ENCODE measurements at regions not wholly inside any gene's neighbourhood (a gene's known extent, or its start where the extent isn't known, plus 50 kb on each side); places are given as distances from the start of the nearest gene placed in this dataset.

GRCh38 chr3:167188592-167188991, 191.5 kb downstream of the ZBBX start:
- DNase-seq (ENCODE audit: low read depth): no peak
- TF ChIP-seq CTCF (conservative IDR thresholded peaks at IDR 0.05; ENCODE audit: low read depth, low read length): no peak

DNA sequence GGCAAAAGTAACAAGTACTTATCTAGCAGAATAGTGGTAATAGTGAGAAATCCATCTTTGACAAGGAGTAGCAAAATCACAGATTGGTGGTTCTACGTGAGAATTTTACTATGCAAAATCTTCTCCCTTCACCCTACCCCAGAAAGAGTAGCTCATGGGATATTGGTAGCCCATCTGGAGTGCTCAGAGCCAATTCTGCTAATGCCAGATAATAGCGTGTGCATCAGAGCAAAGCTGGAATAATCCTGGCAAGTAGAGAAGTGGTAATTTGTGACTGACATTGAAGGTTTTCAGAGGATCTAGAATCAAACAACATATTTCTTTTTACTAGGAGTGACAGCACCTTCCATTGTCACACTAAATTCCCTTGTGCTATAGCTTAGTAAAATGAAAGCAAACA, 192.9 kb downstream of the ZBBX start:
- no peak overlapping the region for H3K4me3 ChIP-seq (ENCODE audit: low read length)
- TF ChIP-seq CTCF (conservative IDR thresholded peaks at IDR 0.05; ENCODE audit: low read depth, low read length): no peak
- DNase-seq (ENCODE audit: low read depth): no peak

More at GRCh38 chr3:167188592-167188991, 191.5 kb downstream of the ZBBX start:
- H3K4me3 ChIP-seq (ENCODE audit: low read length): no peak overlapping the region

- TF ChIP-seq CTCF (conservative IDR thresholded peaks at IDR 0.05; ENCODE audit: low read depth, low read length): peak; percentile 2
- DNase-seq (ENCODE audit: low read depth): no peak
- no peak overlapping the region for H3K4me3 ChIP-seq (ENCODE audit: low read length)
Observed at GRCh38 chr3:167184511-167184910, 195.6 kb downstream of the ZBBX start.

GRCh38 chr3:167172377-167172776, 207.7 kb downstream of the ZBBX start:
- H3K4me3 ChIP-seq (ENCODE audit: low read length): no peak overlapping the region
- DNase-seq (ENCODE audit: low read depth): no peak
- TF ChIP-seq CTCF (conservative IDR thresholded peaks at IDR 0.05; ENCODE audit: low read depth, low read length): no peak

DNA sequence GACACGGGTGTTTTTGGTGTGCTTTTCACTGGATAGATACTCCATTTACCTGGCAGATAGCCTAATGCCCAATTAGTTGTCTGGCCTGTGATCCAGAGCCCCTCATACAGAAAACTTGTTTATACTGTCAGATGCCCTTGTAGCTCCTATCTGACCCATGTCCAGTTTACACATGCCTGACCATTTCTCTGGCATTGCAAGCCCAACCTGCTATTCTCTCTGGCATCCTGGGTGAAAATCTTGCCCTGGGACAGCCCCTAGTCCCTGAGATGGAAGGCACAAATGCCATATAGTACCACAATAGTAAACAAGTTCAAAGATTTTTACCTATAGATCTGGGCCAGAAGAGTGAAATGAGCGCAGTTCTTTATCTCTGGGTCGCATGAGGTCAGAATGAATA, 212.6 kb downstream of the ZBBX start:
- no peak overlapping the region for H3K4me3 ChIP-seq (ENCODE audit: low read length)
- DNase-seq (ENCODE audit: low read depth): no peak
- TF ChIP-seq CTCF (conservative IDR thresholded peaks at IDR 0.05; ENCODE audit: low read depth, low read length): no peak

GRCh38 chr3:167166594-167167253, 213.4 kb downstream of the ZBBX start:
- H3K4me3 ChIP-seq (ENCODE audit: low read length): no peak overlapping the region
- DNase-seq (ENCODE audit: low read depth): peak; percentile 43
- no peak for TF ChIP-seq CTCF (conservative IDR thresholded peaks at IDR 0.05; ENCODE audit: low read depth, low read length)

- no peak for DNase-seq (ENCODE audit: low read depth)
- no peak for TF ChIP-seq CTCF (conservative IDR thresholded peaks at IDR 0.05; ENCODE audit: low read depth, low read length)
- H3K4me3 ChIP-seq (ENCODE audit: low read length): no peak overlapping the region
Observed at GRCh38 chr3:167166012-167166411, 214.1 kb downstream of the ZBBX start.
